GOT3 (cell line): ENCODE measurements at regions not wholly inside any gene's neighbourhood (a gene's known extent, or its start where the extent isn't known, plus 50 kb on each side); places are given as distances from the start of the nearest gene placed in this dataset.
"Not testable (repeated sequence)": the region's sequence is repeated elsewhere in the genome, so short reads cannot be mapped to it uniquely, and the experiment has no call there.

ENCODE experiments used
- DNase-seq: peaks from one replicate; lab custom pipeline; 2025; ENCODE audit warnings: mixed read lengths; lab: John Stamatoyannopoulos, UW

- no peak for DNase-seq
Measured at GRCh38 chr22:22193923-22194322, 50.7 kb upstream of the VPREB1 start.

GRCh38 chr22:22193462-22193861 is 51.1 kb upstream of the VPREB1 start:
- not testable (repeated sequence) for DNase-seq

- DNase-seq = not testable (repeated sequence)
Measured at GRCh38 chr22:22193006-22193405, 51.6 kb upstream of the VPREB1 start.

- not testable (repeated sequence) for DNase-seq
Measured at GRCh38 chr22:22189796-22190195, 54.8 kb upstream of the VPREB1 start.

GRCh38 chr22:22187863-22188262 is 56.7 kb upstream of the VPREB1 start:
- DNase-seq = not testable (repeated sequence)

GRCh38 chr22:22187299-22187698 is 57.3 kb upstream of the VPREB1 start:
- no peak for DNase-seq

- no peak for DNase-seq
Measured at GRCh38 chr22:22185844-22186499, 58.6 kb upstream of the VPREB1 start.

- DNase-seq = no peak
Measured at GRCh38 chr22:22185217-22185616, 59.4 kb upstream of the VPREB1 start.

GRCh38 chr22:22184277-22184807 is 60.2 kb upstream of the VPREB1 start:
- no peak for DNase-seq

- DNase-seq = no peak
Measured at GRCh38 chr22:22182990-22183264, 61.7 kb upstream of the VPREB1 start.

GRCh38 chr22:22182218-22182989 is 62.2 kb upstream of the VPREB1 start:
- DNase-seq = no peak

GRCh38 chr22:22181341-22181850 is 63.2 kb upstream of the VPREB1 start:
- no peak for DNase-seq

- no peak for DNase-seq
Measured at GRCh38 chr22:22180738-22181285, 63.8 kb upstream of the VPREB1 start.

- no peak for DNase-seq
Measured at GRCh38 chr22:22179858-22180257, 64.7 kb upstream of the VPREB1 start.

- no peak for DNase-seq
Measured at GRCh38 chr22:22178992-22179391, 65.6 kb upstream of the VPREB1 start.

GRCh38 chr22:22178355-22178965 is 66.1 kb upstream of the VPREB1 start:
- no peak for DNase-seq

- DNase-seq = no peak
Measured at GRCh38 chr22:22176929-22177616, 67.5 kb upstream of the VPREB1 start.

- not testable (repeated sequence) for DNase-seq
Measured at GRCh38 chr22:22172896-22173628, 71.5 kb upstream of the VPREB1 start.

GRCh38 chr22:22171357-22172218 is 73.0 kb upstream of the VPREB1 start:
- no peak for DNase-seq

- no peak for DNase-seq
Measured at GRCh38 chr22:22169923-22170322, 74.7 kb upstream of the VPREB1 start.
